Suprapubic skin (tissue), 4 donors: ENCODE measurements at regions not wholly inside any gene's neighbourhood (a gene's known extent, or its start where the extent isn't known, plus 50 kb on each side); places are given as distances from the start of the nearest gene placed in this dataset.

Experiments used
- DNase-seq, 2 donors: peaks; one replicate each; pipeline ENCODE4 v3.0.0-alpha.2; 2019; ENCODE audit warnings: low spot score in 2 of 2
- H3K27ac ChIP-seq: fragments of 200-600 bp; sonication (generic); one replicate; pipeline ENCODE4 v1.5.1; 2019
- H3K27me3 ChIP-seq: fragments of 200-600 bp; sonication (generic); one replicate; pipeline ENCODE4 v1.5.1; 2019
- H3K36me3 ChIP-seq: fragments of 200-600 bp; sonication (generic); one replicate; pipeline ENCODE4 v1.5.1; 2019
- H3K4me1 ChIP-seq: fragments of 200-600 bp; sonication (generic); one replicate; pipeline ENCODE4 v1.5.1; 2019
- H3K4me3 ChIP-seq: fragments of 200-600 bp; sonication (generic); one replicate; pipeline ENCODE4 v1.5.1; 2019; ENCODE audit warnings: mild to moderate bottlenecking
- H3K9me3 ChIP-seq: fragments of 200-600 bp; sonication (generic); one replicate; pipeline ENCODE4 v1.5.1; 2019
- CTCF ChIP-seq, 2 donors: fragments of 200-600 bp in 1 of 2; fragments of 450-650 bp in 1 of 2; sonication (generic) in 1 of 2; IDR thresholded peaks; one replicate each; pipeline ENCODE4 v1.5.1; 2016 to 2019; ENCODE audit warnings: antibody characterized with exemption in 2 of 2, mild to moderate bottlenecking in 1 of 2, moderate library complexity in 1 of 2
- EP300 ChIP-seq: sonication (generic); formaldehyde crosslinking; IDR thresholded peaks from one replicate; pipeline ENCODE4 v1.6.1; 2017; ENCODE audit warnings: antibody characterized with exemption
- POLR2A ChIP-seq, 2 donors: fragments of 450-650 bp; IDR thresholded peaks; one replicate each; pipeline ENCODE4 v1.6.1; 2017; ENCODE audit warnings: antibody characterized with exemption in 2 of 2, mild to moderate bottlenecking in 2 of 2, moderate library complexity in 2 of 2
- POLR2AphosphoS5 ChIP-seq, 3 donors: sonication (generic); formaldehyde crosslinking; IDR thresholded peaks; one replicate each; pipeline ENCODE4 v1.6.1; 2017; ENCODE audit warnings: antibody characterized with exemption in 3 of 3
- WGBS: methylation state at CpG from one replicate; pipeline ENCODE4 v1.1.5; 2018; 5-methylcytosine and 5-hydroxymethylcytosine counted together

DNA sequence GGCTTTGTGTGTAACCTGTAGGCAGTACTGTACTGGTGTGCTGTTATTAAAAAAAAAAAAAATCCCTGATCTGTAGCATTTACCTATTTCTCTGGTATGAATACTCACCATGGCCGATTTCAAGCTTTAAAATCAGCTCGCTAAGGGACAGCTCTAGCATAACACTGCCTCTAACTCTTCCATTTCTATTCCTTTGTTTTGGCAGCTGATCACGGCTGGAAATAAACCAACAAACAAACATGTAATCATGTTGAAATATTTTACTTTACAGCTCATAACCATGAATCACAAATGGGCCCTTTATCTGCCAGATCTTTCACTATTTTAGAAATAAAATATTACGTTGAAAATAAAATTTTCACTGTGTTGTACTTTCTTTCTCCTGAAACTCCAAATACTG, 60.5 kb upstream of the IL15 start:
- H3K4me3 ChIP-seq, result no peak overlapping the region
- H3K36me3 ChIP-seq, result no peaks in the 10 kb centered on the region
- no peaks in the 10 kb centered on the region for H3K4me1 ChIP-seq
- no peak for DNase-seq
- H3K9me3 ChIP-seq, result no peaks in the 10 kb centered on the region
- no peak overlapping the region for H3K27ac ChIP-seq
- TF ChIP-seq POLR2A (IDR thresholded peaks at IDR 0.05), result no peak
- no peak for TF ChIP-seq EP300
- TF ChIP-seq POLR2AphosphoS5 (IDR thresholded peaks at IDR 0.05), result no peak
- no peak for TF ChIP-seq CTCF (IDR thresholded peaks at IDR 0.05)
- no peaks in the 10 kb centered on the region for H3K27me3 ChIP-seq
- 40% methylated on average over 4 of the region's 4 CpGs for WGBS

GRCh38 chr4:141576585-141577110, 59.7 kb upstream of the IL15 start:
- 66% methylated on average over 8 of the region's 8 CpGs for WGBS
- no peak overlapping the region for H3K4me3 ChIP-seq
- H3K9me3 ChIP-seq, result no peaks in the 10 kb centered on the region
- H3K27ac ChIP-seq, result no peak overlapping the region
- TF ChIP-seq POLR2A (IDR thresholded peaks at IDR 0.05), result no peak
- no peak for TF ChIP-seq CTCF (IDR thresholded peaks at IDR 0.05)
- TF ChIP-seq POLR2AphosphoS5 (IDR thresholded peaks at IDR 0.05), result no peak
- no peak for TF ChIP-seq EP300
- no peaks in the 10 kb centered on the region for H3K27me3 ChIP-seq
- H3K4me1 ChIP-seq, result no peaks in the 10 kb centered on the region
- H3K36me3 ChIP-seq, result no peaks in the 10 kb centered on the region
- DNase-seq, result no peak

GRCh38 chr4:141578451-141578850, 57.9 kb upstream of the IL15 start:
- H3K27ac ChIP-seq, result no peak overlapping the region
- no peak for TF ChIP-seq CTCF (IDR thresholded peaks at IDR 0.05)
- TF ChIP-seq EP300, result no peak
- no peak for TF ChIP-seq POLR2A (IDR thresholded peaks at IDR 0.05)
- no peak for TF ChIP-seq POLR2AphosphoS5 (IDR thresholded peaks at IDR 0.05)

GRCh38 chr4:141580523-141580922, 55.9 kb upstream of the IL15 start:
- no peak for TF ChIP-seq POLR2A (IDR thresholded peaks at IDR 0.05)
- TF ChIP-seq CTCF (IDR thresholded peaks at IDR 0.05), result no peak
- no peak for TF ChIP-seq POLR2AphosphoS5 (IDR thresholded peaks at IDR 0.05)
- no peak for TF ChIP-seq EP300
- H3K4me1 ChIP-seq, result no peaks in the 10 kb centered on the region
- H3K4me3 ChIP-seq, result no peak overlapping the region
- H3K36me3 ChIP-seq, result no peaks in the 10 kb centered on the region
- no peak for DNase-seq
- no peaks in the 10 kb centered on the region for H3K9me3 ChIP-seq
- H3K27ac ChIP-seq, result no peak overlapping the region
- no peaks in the 10 kb centered on the region for H3K27me3 ChIP-seq

More at GRCh38 chr4:141578451-141578850, 57.9 kb upstream of the IL15 start:
- Histone ChIP-seq H3K27me3 (no peaks in the 10 kb centered on the region), H3K4me1 (no peaks in the 10 kb centered on the region), H3K9me3 (no peaks in the 10 kb centered on the region), H3K36me3 (no peaks in the 10 kb centered on the region), H3K4me3 (no peak overlapping the region)
- no peak for DNase-seq
